ENCODE measurements at regions not wholly inside any gene's neighbourhood (a gene's known extent, or its start where the extent isn't known, plus 50 kb on each side); places are given as distances from the start of the nearest gene placed in this dataset.
"Not testable (repeated sequence)": the region's sequence is repeated elsewhere in the genome, so short reads cannot be mapped to it uniquely, and the experiment has no call there.

GRCh38 chr15:95149036-95149435 is 917.7 kb downstream of the MCTP2 start:
- ATAC-seq, result no peak
- no peak for TF ChIP-seq CTCF (IDR thresholded peaks at IDR 0.05)

GRCh38 chr15:95149771-95150170 is 918.4 kb downstream of the MCTP2 start:
- Histone ChIP-seq H3K36me3 (no peaks in the 10 kb centered on the region), H3K9me3 (no peaks in the 10 kb centered on the region), H3K4me1 (no peaks in the 10 kb centered on the region), H3K27ac (no peak overlapping the region), H3K4me3 (no peak overlapping the region), H3K27me3 (ENCODE audit: low read depth) (no peaks in the 10 kb centered on the region)
- no peak for TF ChIP-seq CTCF (IDR thresholded peaks at IDR 0.05)
- ATAC-seq (no peak), DNase-seq (no peak)
- intact Hi-C loops (cut with DNase I), result no loop called here

More at GRCh38 chr15:95149036-95149435, 917.7 kb downstream of the MCTP2 start:
- H3K27me3 ChIP-seq (ENCODE audit: low read depth), result no peaks in the 10 kb centered on the region
- intact Hi-C loops (cut with DNase I), result no loop called here
- no peak overlapping the region for H3K4me3 ChIP-seq
- no peaks in the 10 kb centered on the region for H3K4me1 ChIP-seq
- H3K9me3 ChIP-seq, result no peaks in the 10 kb centered on the region
- no peak for DNase-seq
- no peaks in the 10 kb centered on the region for H3K36me3 ChIP-seq
- H3K27ac ChIP-seq, result no peak overlapping the region

- no peak overlapping the region for H3K27ac ChIP-seq
- ATAC-seq (no peak), DNase-seq (no peak)
- no peaks in the 10 kb centered on the region for H3K9me3 ChIP-seq
- H3K4me1 ChIP-seq, result no peaks in the 10 kb centered on the region
- no peaks in the 10 kb centered on the region for H3K36me3 ChIP-seq
- intact Hi-C loops (cut with DNase I), result no loop called here
- TF ChIP-seq CTCF (IDR thresholded peaks at IDR 0.05), result no peak
- H3K27me3 ChIP-seq (ENCODE audit: low read depth), result no peaks in the 10 kb centered on the region
- no peak overlapping the region for H3K4me3 ChIP-seq
Observed at GRCh38 chr15:95150466-95150865, 919.1 kb downstream of the MCTP2 start.

- Histone ChIP-seq H3K9me3 (no peaks in the 10 kb centered on the region), H3K27ac (no peak overlapping the region), H3K27me3 (ENCODE audit: low read depth) (no peaks in the 10 kb centered on the region), H3K36me3 (no peaks in the 10 kb centered on the region), H3K4me3 (no peak overlapping the region), H3K4me1 (no peaks in the 10 kb centered on the region)
- no peak for TF ChIP-seq CTCF (IDR thresholded peaks at IDR 0.05)
- intact Hi-C loops (cut with DNase I), result no loop called here
- no peak for ATAC-seq
- DNase-seq, result no peak
Observed at GRCh38 chr15:95152741-95153140, 921.4 kb downstream of the MCTP2 start.

- ATAC-seq; DNase-seq; H3K4me1 ChIP-seq; H3K27ac ChIP-seq; H3K4me3 ChIP-seq; H3K27me3 ChIP-seq (ENCODE audit: low read depth); H3K9me3 ChIP-seq; intact Hi-C loops (cut with DNase I); H3K36me3 ChIP-seq: not testable (repeated sequence)
Observed at GRCh38 chr15:95153201-95153600, 921.8 kb downstream of the MCTP2 start.

- H3K9me3 ChIP-seq, result no peaks in the 10 kb centered on the region
- no peaks in the 10 kb centered on the region for H3K27me3 ChIP-seq (ENCODE audit: low read depth)
- DNase-seq (no peak), ATAC-seq (no peak)
- H3K4me1 ChIP-seq, result no peaks in the 10 kb centered on the region
- intact Hi-C loops (cut with DNase I), result no loop called here
- no peaks in the 10 kb centered on the region for H3K36me3 ChIP-seq
- H3K4me3 ChIP-seq, result no peak overlapping the region
- H3K27ac ChIP-seq, result no peak overlapping the region
- TF ChIP-seq CTCF (IDR thresholded peaks at IDR 0.05), result no peak
Observed at GRCh38 chr15:95160316-95160715, 929.0 kb downstream of the MCTP2 start.

All from lower lobe of right lung (tissue), 2 donors.